Mammary epithelial cell (primary cell): ENCODE measurements at regions not wholly inside any gene's neighbourhood (a gene's known extent, or its start where the extent isn't known, plus 50 kb on each side); places are given as distances from the start of the nearest gene placed in this dataset.

Experiments
- CTCF ChIP-seq, 2 donors: IDR thresholded peaks in 1 of 2; conservative IDR thresholded peaks in 1 of 2; 2 replicates each; pipeline ENCODE4 v1.5.1; 2011 to 2012; ENCODE audit warnings: inconsistent platforms in 2 of 2, low read length in 2 of 2, mild to moderate bottlenecking in 2 of 2, control low read depth in 1 of 2, low read depth in 1 of 2; ENCODE audit not compliant: insufficient read depth in 1 of 2; ENCODE audit errors: extremely low read depth in 1 of 2
- EZH2 ChIP-seq: IDR thresholded peaks from 2 replicates; pipeline ENCODE4 v1.6.1; 2012; ENCODE audit warnings: low read length, inconsistent platforms, borderline replicate concordance

GRCh38 chr2:173819852-173820251, 145.3 kb downstream of the SP3 start:
- TF ChIP-seq EZH2 (no peak), CTCF (conservative IDR thresholded peaks at IDR 0.05 in 1 of 2, IDR thresholded peaks at IDR 0.05 in 1 of 2; ENCODE audit: extremely low read depth in 1 of 2, insufficient read depth in 1 of 2, low read depth in 1 of 2, low read length in 2 of 2) (no peak)
